ENCODE measurements at regions not wholly inside any gene's neighbourhood (a gene's known extent, or its start where the extent isn't known, plus 50 kb on each side); places are given as distances from the start of the nearest gene placed in this dataset.
A peak's percentile ranks its signal among the peaks of the same experiment; 100 is the strongest.

GRCh38 chr5:27830546-27830945 lies 792.2 kb upstream of the CDH9 start (continued):
- no peak for TF ChIP-seq JUND (IDR thresholded peaks at IDR 0.05; ENCODE audit: low read length)

- Histone ChIP-seq H2BK20ac (ENCODE audit: low read length) (no peak overlapping the region), H3K18ac (ENCODE audit: extremely low read depth, low read length) (no peak overlapping the region), H3K23me2 (ENCODE audit: low read depth, low read length) (no peaks in the 10 kb centered on the region), H3K9me3 (ENCODE audit: insufficient read depth in 2 of 2, low read depth in 1 of 2, low read length in 1 of 2) (no peaks in the 10 kb centered on the region), H3K4me2 (ENCODE audit: insufficient read depth in 1 of 2, low read depth in 2 of 2, low read length in 2 of 2) (no peak overlapping the region), H3K4me3 (ENCODE audit: extremely low read depth in 1 of 4, insufficient read depth in 2 of 4, low read depth in 3 of 4, low read length in 4 of 4) (no peak overlapping the region), H2AK5ac (ENCODE audit: low read depth, low read length) (no peak overlapping the region), H2BK15ac (ENCODE audit: low read length) (no peak overlapping the region), H3K27me3 (replicated peaks in 1 of 4; ENCODE audit: control insufficient read depth in 3 of 4, extremely low read depth in 1 of 4, insufficient read depth in 3 of 4, low read length in 3 of 4) (peaks cover 0 to 1% (median 0%) of the 10 kb centered on the region in 4 experiments; a peak in 1 of 7 replicates), H3K23ac (ENCODE audit: insufficient read length) (no peak overlapping the region), H2AFZ (ENCODE audit: low read length) (peak overlapping the region; percentile 77; the same call in 1 of the 2 replicates), H3K9ac (replicated peaks in 1 of 4; ENCODE audit: extremely low read depth in 1 of 4, low read depth in 3 of 4, low read length in 3 of 4) (no peak overlapping the region), H3K56ac (replicated peaks; ENCODE audit: insufficient read length, low read depth, low read length) (no peak overlapping the region), H3K79me1 (ENCODE audit: low read depth, low read length) (no peaks in the 10 kb centered on the region), H2BK5ac (ENCODE audit: low read depth, low read length) (no peak overlapping the region), H3K4ac (replicated peaks; ENCODE audit: insufficient read length, low read depth, low read length) (no peak overlapping the region), H4K5ac (ENCODE audit: insufficient read length, low read depth, low read length) (no peak overlapping the region), H3K27ac (ENCODE audit: low read depth, low read length) (no peak overlapping the region), H3K14ac (ENCODE audit: insufficient read length) (no peak overlapping the region), H2BK120ac (replicated peaks; ENCODE audit: low read depth, low read length) (no peak overlapping the region), H3K36me3 (ENCODE audit: control insufficient read depth in 2 of 4, insufficient read depth in 4 of 4, low read length in 3 of 4) (no peaks in the 10 kb centered on the region), H3K4me1 (replicated peaks in 1 of 4; ENCODE audit: control insufficient read depth in 3 of 4, insufficient read depth in 4 of 4, low read length in 3 of 4) (no peaks in the 10 kb centered on the region), H3K79me2 (ENCODE audit: control insufficient read depth in 1 of 2, insufficient read depth in 2 of 2, low read length in 2 of 2) (no peaks in the 10 kb centered on the region), H4K8ac (ENCODE audit: extremely low read depth, insufficient read depth, low read length) (no peak overlapping the region), H4K91ac (replicated peaks; ENCODE audit: insufficient read length, low read length) (no peak overlapping the region), H4K20me1 (replicated peaks in 1 of 2; ENCODE audit: control insufficient read depth in 1 of 2, insufficient read depth in 2 of 2, low read length in 2 of 2) (no peaks in the 10 kb centered on the region), H2BK12ac (ENCODE audit: low read depth, low read length) (no peak overlapping the region)
- 80% methylated on average over 2 of the region's 2 CpGs; no CpG with 5 or more reads in 1 of the 2 experiments for WGBS, 2 experiments (ENCODE audit: extremely low coverage in 1 of 2, insufficient coverage in 1 of 2, insufficient read length in 1 of 2, insufficient replicate concordance in 2 of 2, low coverage in 1 of 2, low lambda C conversion rate in 2 of 2, missing lambda C conversion rate in 1 of 2)
- FAIRE-seq: no peak
- ChIA-PET CTCF (ENCODE audit: partially characterized antibody) (no interaction called here), POLR2A (ENCODE audit: partially characterized antibody) (no interaction called here)
- DNase-seq (ENCODE audit: low read depth in 1 of 2, low spot score in 2 of 2): no peak
- TF ChIP-seq POLR2AphosphoS5 (IDR thresholded peaks at IDR 0.05; ENCODE audit: low read depth, low read length) (no peak), SIRT6 (IDR thresholded peaks at IDR 0.05; ENCODE audit: low read length) (no peak), TAF7 (optimal IDR thresholded peaks at IDR 0.05; ENCODE audit: borderline replicate concordance, low read depth, low read length) (no peak), HDAC6 (IDR thresholded peaks at IDR 0.05; ENCODE audit: low read depth, low read length) (no peak), SP1 (IDR thresholded peaks at IDR 0.05; ENCODE audit: low read depth, low read length) (no peak), MAFK (IDR thresholded peaks at IDR 0.05; ENCODE audit: low read depth, low read length) (no peak), TAF1 (IDR thresholded peaks at IDR 0.05; ENCODE audit: low read depth, low read length) (no peak), EGR1 (IDR thresholded peaks at IDR 0.05; ENCODE audit: borderline replicate concordance, low read depth, low read length) (no peak), RAD21 (IDR thresholded peaks at IDR 0.05 in 1 of 2, conservative IDR thresholded peaks at IDR 0.05 in 1 of 2; ENCODE audit: low read depth in 2 of 2, low read length in 2 of 2) (no peak), GABPA (IDR thresholded peaks at IDR 0.05; ENCODE audit: borderline replicate concordance, insufficient read depth, low read length) (no peak), RXRA (IDR thresholded peaks at IDR 0.05; ENCODE audit: insufficient read depth, low read depth, low read length) (no peak), BRCA1 (IDR thresholded peaks at IDR 0.05; ENCODE audit: low read depth, low read length) (no peak), CHD1 (IDR thresholded peaks at IDR 0.05; ENCODE audit: low read depth, low read length) (no peak), SIX5 (IDR thresholded peaks at IDR 0.05; ENCODE audit: low read depth, low read length) (no peak)
Observed at GRCh38 chr5:27821681-27822080, 783.3 kb upstream of the CDH9 start.

Data from H1 (cell line).